GM21619 (cell line): ENCODE measurements at regions not wholly inside any gene's neighbourhood (a gene's known extent, or its start where the extent isn't known, plus 50 kb on each side); places are given as distances from the start of the nearest gene placed in this dataset.
"Not testable (repeated sequence)": the region's sequence is repeated elsewhere in the genome, so short reads cannot be mapped to it uniquely, and the experiment has no call there.

ENCODE experiments used
- ATAC-seq: cut with Tn5 transposase; IDR thresholded peaks from one replicate; pipeline ENCODE4 v1.9.1; 2021; ENCODE audit not compliant: unreplicated experiment

DNA sequence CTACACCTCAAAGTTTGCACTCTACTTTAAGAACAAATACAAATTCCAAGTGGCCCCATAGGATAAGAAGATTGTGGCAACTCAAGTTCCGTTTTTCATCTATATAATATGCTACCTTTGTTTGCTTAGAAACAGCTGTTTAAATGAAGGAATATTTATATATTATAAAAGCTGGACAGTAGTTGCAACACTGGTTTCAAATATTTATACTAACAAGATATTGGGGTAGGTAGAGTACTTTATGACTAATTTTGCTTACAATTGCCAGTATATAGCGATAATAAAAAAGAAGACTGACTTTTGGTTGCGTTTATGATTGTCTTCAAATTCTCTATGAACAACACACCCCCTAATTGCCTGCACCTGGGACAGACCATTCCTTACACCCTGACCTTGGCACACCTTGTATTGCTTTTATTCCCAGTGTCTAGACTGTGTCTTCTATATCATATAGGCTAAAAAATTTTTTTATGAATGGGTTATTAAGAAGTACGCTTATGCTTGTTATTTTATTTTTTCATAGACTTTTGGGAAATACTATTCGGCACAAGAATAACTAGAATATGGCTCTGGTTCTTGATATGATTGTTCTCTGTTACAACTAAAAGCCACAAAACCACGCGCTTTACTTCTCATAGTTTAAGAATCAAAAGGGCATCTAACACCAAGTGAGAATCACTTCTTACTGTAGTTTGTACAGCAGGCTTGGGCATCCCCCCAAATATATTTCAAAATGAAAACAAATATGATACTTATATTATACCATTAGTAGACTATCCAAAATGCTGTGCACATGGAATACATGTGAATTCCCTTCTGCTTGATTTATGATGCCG is 455.4 kb upstream of the DCN start:
- no peak for ATAC-seq

DNA sequence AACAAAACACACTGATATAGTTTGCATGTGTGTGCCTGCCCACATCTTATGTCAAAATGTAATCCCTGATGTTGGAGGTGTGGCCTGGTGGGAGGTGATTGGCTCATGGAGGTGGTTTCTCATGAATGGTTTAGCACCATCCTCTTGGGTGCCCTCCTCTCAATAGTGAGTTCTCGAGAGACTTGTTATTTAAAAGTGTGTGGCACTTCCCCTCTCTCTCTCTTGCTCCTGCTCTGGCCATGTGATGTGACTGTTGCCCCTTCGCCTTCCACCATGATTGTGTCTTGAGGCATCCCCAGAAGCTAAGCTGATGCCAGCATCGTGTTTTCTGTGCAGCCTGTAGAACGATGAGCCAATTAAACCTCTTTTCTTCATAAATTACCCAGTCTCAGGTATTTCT is 454.1 kb upstream of the DCN start:
- ATAC-seq: no peak

DNA sequence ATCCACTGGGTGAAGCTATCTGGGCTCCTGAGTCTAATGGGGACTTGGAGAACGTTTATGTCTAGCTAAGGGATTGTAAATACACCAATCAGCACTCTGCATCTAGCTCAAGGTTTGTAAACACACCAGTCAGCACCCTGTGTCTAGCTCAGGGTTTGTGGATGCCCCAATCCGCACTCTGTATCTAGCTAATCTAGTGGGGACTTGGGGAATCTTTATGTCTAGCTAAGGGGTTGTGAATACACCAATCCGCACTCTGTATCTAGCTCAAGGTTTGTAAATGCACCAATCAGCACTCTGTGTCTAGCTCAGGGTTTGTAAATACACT is 451.7 kb upstream of the DCN start:
- ATAC-seq: not testable (repeated sequence)

DNA sequence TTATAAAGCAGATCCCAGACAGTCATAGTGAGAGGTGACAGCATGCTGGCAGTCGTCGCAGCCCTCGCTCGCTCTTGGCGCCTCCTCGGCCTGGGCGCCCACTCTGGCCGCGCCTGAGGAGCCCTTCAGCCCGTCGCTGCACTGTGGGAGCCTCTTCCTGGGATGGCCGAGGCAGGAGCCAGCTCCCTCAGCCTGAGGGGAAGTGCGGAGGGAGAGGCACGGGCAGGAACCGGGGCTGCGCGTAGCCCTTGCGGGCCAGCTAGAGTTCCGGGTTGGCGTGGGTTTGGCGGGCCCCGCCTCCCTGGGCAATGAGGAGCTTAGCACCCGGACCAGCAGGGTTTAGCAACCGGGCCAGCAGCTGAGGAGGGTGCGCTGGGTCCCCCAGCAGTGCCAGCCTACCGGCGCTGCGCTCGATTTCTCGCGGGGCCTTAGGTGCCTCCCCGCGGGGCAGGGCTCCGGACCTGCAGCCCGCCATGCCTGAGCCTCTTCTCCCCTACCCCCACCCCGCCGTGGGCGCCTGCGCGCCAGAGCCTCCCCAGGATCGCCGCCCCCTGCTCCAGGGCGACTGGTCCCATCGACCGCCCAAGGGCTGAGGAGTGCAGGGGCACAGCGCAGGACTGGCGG is 451.2 kb upstream of the DCN start:
- no peak for ATAC-seq

DNA sequence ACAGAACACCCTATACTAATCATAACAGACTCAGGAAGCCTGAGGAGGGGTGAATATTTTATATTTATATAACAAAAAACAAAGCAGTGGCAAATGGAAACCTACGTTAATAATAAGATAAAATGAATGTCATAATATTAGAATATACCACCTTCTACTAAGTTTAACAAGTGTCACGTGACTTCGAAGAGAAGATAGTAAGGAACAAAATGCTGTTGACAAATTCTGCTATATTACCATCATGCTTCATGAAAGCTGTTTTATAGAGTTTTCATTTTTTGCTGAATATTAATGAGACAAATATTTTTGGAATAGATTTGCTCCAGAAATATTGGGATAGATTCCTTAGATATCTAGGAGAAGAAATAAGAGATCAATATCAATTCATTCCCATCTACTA is 450.6 kb upstream of the DCN start:
- no peak for ATAC-seq

DNA sequence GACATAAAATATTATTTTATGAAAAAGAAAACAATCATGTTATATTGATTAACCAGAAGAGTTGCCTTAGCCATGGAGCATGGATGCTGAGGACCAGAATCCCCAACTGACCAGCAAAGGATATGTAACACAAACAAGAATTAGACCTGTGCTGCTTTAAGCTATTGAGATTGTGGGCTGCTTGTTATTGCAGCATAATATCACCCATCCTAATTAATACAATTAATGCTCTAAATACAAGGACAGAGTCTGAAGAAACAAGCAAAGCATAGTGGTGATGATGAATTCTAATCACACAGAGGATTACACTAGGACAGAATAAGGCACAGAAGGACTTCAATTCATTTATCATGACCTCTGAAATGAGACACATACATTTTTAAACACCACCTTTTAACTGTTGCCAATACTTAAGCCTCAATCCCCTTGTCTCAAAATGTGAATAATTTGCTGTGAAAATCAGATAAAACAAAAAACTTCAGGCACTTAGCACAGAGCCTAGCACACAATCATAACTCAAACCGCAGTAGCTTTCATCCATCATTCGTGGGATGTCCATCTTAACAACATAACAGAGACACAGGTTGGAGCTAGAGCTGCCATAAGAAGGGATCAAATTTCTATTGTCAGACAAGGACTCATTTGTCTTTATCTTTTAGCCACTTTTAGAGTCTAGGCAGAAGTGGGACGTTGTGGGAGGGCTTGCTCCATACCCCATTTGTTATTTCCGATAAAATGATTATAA is 449.6 kb upstream of the DCN start:
- ATAC-seq: no peak

DNA sequence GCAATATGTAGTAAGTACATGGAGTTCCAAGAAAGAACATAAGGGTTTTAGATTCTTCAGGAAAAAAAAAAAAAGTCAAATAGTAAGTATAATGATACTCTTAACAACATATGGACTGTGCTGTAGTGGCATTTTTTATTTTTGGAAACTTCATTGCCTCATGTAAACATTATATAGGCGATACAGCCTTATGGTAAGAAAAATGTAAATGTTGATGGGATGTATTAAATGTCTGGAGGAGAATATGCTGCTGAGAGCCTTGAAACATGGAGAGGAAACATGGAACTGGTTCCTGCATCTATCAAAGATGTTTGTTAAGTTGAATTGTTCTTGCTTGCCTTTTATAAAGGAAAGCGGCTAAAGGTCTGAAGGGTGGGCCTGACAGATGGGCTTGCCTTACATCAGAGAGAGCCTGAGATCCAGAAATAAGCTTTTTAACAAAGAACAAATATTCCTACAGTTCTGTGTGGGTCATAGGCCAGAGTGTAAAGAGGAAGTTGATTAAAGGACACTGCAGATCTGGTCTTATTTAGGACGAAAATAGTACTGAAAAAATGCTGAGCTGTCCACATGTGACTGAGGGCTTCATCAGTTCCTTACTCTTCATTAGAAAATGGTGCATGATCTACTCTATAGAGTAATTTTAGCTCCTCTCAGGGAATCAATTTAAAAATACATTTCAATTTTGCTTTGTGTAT is 448.1 kb upstream of the DCN start:
- no peak for ATAC-seq

DNA sequence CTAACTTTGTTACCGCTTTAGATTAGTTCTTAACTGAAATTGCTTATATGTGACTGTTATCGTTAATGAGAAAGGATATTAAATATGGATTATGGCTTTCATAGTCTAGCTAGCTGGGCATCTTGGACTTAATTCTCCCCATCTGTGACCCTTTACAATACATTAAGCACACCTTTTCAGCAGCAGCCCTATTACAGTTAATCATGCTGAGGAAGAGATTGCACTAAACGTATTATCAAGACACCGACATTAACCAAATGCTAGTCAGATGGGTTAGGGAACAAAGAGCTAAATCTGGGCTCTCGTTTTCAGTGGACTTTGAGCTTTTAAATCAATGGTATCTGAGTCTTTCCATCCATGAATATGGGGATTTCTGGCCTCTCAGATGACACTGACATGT is 447.5 kb upstream of the DCN start:
- ATAC-seq: no peak

DNA sequence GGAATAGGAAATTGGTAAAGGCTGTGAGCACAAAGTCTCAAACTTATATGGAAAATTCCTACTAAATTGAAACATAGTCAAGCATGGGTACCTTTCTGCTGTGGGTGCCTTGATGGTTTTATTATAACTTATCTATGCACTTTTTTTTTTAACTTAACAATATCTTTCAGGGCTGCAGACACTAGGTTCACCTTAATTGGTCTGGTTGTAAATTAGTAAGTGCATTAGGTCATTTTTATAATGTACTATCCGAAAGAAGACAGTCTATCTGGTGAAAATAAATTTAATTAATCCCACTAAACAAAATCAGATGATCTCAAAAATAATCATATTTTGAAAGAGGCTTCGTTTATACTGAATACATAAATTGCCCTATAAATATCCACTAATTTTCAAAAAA is 446.8 kb upstream of the DCN start:
- no peak for ATAC-seq

DNA sequence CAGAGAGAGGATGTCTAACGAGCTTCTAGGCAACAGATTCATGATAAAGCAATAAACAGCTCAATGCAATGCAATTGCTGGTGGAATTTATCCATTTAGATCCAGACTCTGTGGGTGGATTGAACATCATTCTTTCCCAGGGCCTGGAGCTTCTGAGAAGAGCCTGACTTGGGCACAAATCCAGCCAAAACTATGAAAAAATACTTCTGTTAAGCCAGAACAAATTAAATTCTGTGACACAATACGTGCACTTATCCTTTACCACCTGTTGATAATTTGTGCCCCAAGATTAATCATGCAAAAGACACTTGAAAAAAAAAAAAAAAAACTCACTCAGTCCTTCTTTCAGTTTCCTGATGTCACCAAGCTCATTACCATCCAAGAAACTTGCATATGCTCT is 446.0 kb upstream of the DCN start:
- no peak for ATAC-seq

DNA sequence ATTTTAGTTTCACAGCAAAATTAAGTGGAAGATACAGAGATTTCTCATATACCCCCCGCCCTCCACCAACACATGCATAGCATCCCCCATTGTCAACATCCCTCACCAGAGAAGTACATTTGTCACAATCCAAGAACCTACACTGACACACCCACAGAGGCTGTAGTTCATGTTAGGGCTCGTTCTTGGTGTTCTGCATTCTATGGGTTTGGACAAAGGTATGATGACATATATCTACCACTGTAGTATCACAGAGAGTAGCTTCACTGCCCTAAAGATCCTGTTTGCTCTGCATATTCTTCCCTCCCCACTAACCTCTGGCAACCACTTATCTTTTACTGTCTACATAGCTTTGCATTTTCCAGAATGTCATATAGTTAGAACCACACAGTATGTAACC is 444.6 kb upstream of the DCN start:
- ATAC-seq: no peak

DNA sequence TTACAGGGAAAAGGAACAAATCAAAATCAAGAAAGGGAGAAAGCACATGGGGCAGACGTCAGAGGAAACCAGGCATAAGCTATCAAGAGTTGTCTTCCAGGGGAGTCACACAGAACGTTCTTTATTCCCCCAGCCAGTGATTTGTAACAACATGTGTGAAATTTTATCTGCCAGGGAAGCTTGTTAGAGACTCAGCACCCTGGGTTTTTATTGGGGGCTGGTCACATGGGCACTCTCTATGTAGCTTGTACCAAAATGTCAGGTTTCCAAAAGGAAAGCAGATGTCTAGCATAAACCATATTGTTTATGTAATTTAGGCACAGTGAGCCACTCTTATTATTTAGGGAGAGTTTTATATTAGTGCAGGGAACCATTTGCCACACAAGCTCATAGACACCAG is 440.4 kb upstream of the DCN start:
- ATAC-seq: no peak

DNA sequence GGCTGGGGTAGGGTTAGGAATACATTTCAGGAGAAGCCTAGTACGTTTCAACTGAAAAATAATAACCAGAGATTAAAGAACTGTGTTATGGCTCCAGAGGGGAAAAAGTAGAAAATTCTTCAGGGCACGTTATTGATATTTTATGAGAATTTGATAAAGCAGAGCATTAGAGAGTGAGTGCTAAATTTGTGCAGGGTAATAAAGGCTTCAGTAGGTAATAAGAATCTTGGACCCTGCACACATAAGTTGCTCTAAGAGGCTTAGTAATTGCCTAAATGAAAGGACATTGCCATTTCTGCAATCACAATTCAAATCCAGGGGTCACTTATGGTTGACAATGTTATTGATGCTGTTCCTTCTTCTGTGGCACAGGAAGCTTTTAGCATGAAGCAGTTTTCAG is 439.4 kb upstream of the DCN start:
- no peak for ATAC-seq

DNA sequence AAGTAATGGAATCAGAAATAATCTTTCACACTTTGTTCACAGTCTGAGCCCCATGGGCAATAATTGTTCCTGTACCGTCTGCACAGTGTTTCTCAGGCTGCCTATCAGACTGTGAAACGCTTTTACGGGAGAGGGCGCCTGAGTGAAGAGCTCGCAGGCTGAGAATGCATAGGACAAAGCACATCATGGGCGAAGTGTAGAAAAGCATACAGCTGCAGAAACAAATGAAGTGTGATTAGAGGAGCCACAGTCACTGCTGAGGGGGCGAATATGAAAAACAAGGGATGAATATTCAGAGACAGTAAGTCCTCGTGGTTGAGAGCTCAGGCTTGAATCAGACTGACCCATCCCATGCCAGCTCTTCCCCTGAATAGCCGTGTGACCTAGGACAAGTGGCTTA is 438.4 kb upstream of the DCN start:
- no peak for ATAC-seq

DNA sequence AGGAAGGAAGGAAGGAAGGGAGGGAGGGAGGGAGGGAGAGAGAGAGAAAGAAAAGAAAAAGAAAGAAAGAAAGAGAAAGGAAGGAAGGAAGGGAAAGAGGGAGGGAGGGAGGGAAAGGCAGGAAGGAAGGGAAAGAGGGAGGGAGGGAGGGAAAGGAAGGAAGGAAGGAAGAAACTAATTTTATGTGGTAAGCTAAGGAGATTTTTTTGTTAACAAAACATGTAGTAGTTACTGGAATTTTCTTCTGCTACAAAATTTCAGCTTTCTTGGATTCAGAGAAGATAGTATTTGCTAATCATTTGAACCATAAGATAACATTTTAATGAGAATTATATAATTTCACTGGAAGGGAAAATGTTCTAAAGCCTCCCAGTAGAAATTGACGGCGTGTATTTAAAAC is 437.8 kb upstream of the DCN start:
- ATAC-seq: no peak

DNA sequence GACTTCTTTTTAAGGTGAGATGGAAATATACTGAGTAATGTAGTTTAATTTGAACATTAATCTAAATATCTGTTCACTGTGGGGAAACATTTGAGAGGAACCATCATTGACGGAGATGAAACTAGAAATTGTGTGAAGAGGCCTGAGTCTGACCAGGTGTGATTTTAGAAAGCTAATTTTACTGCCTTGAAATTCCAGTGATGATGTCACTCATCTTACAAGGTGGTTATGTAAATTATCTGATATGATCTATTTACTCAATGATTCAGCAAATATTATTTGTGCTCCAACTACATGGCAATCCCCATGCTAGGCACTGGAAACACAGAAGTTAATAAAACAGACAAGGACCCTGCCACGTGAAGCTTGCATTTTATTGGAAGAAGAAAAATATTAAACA is 435.7 kb upstream of the DCN start:
- ATAC-seq: no peak

DNA sequence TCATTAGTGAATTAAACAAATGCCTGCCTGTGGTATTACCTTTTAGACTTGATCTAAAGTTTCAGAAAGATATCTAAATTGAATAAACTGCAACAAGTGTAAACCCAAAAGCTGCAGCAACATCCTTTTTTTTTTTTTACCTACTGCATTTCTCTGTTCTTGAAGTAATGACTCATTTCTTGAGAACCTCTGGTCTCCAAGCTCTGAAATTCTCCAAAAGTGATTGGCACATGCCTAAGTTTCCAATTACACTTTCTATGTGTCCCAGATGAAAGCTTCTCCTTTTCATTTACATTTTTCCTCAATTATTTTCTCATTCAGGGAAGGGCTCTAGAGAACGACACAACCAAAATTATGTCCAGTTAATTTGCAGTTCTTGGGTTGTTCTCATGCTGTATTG is 435.2 kb upstream of the DCN start:
- ATAC-seq: no peak

DNA sequence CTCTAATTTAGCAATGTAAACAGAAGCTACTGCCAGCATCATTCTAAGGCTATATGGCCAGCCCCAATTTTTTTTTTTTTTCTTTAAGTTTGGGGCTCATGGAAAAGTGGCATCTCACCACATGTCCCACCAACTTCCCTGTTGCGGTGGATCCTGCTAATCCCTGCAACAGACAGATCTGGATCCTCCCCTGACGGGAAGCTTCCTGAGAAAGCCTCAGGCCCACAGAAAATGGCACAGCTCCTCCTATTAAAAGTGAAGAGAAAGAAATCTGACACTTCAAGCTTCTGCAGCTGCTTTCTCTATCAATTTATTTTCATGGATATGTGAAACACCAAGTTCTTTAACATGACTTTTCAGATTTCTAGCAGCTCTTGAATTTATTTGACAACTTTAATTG is 433.8 kb upstream of the DCN start:
- ATAC-seq: no peak

DNA sequence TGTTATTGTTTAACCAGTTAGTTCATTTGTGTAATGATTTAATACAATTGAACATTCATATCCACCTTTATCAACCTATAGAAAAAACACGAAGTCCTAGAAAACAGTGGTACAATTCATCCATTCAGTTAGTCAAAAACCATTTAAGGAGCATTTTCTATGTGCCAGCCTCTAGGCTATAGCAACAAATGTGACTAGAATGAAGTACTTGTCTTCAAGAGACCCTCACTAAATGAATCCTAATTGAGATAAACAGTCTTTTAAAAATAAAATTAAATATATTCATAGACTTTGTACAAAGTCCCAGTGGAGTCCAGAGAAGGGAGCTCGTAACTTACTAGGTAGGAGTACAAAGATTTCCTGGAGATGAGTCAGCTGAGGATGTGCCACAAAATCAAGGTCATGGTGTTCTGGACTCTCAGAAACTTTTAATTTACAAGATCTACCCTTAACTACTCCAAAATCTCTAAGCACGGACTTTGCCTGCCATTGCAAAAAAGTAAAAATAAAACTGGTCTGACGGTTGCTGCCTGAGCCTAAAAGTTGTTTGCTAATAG is 430.7 kb upstream of the DCN start:
- ATAC-seq: no peak

DNA sequence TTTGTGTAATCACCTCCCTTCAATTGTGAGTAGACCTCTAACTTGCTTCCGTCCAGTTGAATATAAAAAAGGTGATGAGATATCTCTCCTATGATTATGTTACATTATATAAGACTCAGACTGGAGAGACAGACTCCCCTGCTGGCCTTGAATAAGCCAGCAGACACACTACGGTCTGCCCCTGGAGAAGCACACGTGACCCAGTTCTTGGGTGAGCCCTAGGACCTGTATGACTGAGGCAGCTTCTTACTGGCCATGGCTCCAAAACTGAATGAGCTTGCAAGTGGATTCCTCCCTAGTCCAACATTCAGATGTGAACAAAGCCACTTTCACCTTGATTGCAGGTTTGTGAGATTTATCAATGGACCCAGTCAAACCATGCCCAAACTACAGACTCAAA is 427.9 kb upstream of the DCN start:
- ATAC-seq: no peak

DNA sequence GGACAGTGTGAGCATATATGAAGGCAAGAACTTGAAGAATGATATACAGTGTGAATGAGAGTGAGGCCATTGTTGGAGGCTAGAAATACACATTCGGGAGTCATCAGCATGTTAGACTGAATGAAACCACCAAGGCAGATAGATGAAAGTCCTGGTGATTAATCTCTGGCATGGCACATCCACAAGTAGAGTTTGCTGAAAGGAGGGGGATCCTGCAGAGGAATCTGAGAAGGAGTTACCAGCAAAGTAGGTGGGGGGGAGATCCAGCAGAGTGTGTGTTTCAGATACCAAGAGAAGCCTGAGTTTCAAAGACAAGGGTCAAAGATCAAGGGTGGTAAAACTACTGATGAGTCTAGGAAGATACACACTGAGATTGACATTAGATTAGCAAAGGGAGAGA is 426.7 kb upstream of the DCN start:
- ATAC-seq: no peak
